HEK293 (cell line): ENCODE measurements at regions not wholly inside any gene's neighbourhood (a gene's known extent, or its start where the extent isn't known, plus 50 kb on each side); places are given as distances from the start of the nearest gene placed in this dataset.

ENCODE experiments used
- CTCF ChIA-PET: fragments of 350-600 bp; formaldehyde crosslinking; extraction: SDS; loops from one replicate; lab custom pipeline; 2021; ENCODE audit warnings: antibody characterized with exemption; lab: Yijun Ruan, JAX
- POLR2A ChIA-PET: fragments of 300-600 bp; formaldehyde crosslinking; extraction: SDS; loops from one replicate; lab custom pipeline; 2020; ENCODE audit warnings: antibody characterized with exemption, inconsistent platforms; lab: Yijun Ruan, JAX
- H3K27ac ChIP-seq: fragments of 200-500 bp; sonication (Bioruptor generic); 2 replicates; pipeline ENCODE4 v1.5.1; 2014; ENCODE audit warnings: low read depth, low read length, control low read depth, inconsistent platforms; ENCODE audit errors: extremely low read depth
- H3K36me3 ChIP-seq, 2 experiments: fragments of 200-500 bp in 1 of 2; sonication (Bioruptor generic) in 1 of 2; 1 replicate in 1 of 2; 2 replicates in 1 of 2; pipeline ENCODE4 v1.5.1; 2014 to 2017; ENCODE audit warnings: inconsistent platforms in 2 of 2, low read length in 2 of 2; ENCODE audit not compliant: control insufficient read depth in 2 of 2, insufficient read depth in 1 of 2
- H3K4me1 ChIP-seq: fragments of 200-500 bp; sonication (Bioruptor generic); 2 replicates; pipeline ENCODE4 v1.5.1; 2014; ENCODE audit warnings: mild to moderate bottlenecking, low read length, inconsistent platforms; ENCODE audit not compliant: control insufficient read depth, insufficient read depth
- H3K4me3 ChIP-seq: 2 replicates; pipeline ENCODE4 v1.5.1; 2011; ENCODE audit warnings: low read depth, mild to moderate bottlenecking, control low read depth, low read length, moderate library complexity
- H3K9me3 ChIP-seq: fragments of 200-500 bp; sonication (Bioruptor generic); 2 replicates; pipeline ENCODE4 v1.5.1; 2014; ENCODE audit warnings: low read depth, low read length, inconsistent platforms; ENCODE audit not compliant: control insufficient read depth, insufficient read depth
- BCL11B ChIP-seq: fragments of 450-650 bp; formaldehyde crosslinking; IDR thresholded peaks from 2 replicates; pipeline ENCODE4 v1.5.1; 2016; ENCODE audit warnings: low read depth, missing biosample characterization, missing genetic modification characterization
- GFI1B ChIP-seq: fragments of 450-650 bp; formaldehyde crosslinking; IDR thresholded peaks from 2 replicates; pipeline ENCODE4 v1.5.1; 2016; ENCODE audit warnings: missing biosample characterization, missing genetic modification characterization
- GLI2 ChIP-seq: fragments of 450-650 bp; formaldehyde crosslinking; IDR thresholded peaks from 2 replicates; pipeline ENCODE4; 2017; ENCODE audit warnings: missing biosample characterization, missing genetic modification characterization, low read depth, borderline replicate concordance
- IKZF3 ChIP-seq: fragments of 450-650 bp; IDR thresholded peaks from 2 replicates; pipeline ENCODE4 v1.5.0; 2018; ENCODE audit warnings: missing biosample characterization, mild to moderate bottlenecking, missing genetic modification characterization, moderate library complexity
- KLF8 ChIP-seq: fragments of 450-650 bp; formaldehyde crosslinking; IDR thresholded peaks from 2 replicates; pipeline ENCODE4 v1.5.1; 2016; ENCODE audit warnings: missing biosample characterization, missing genetic modification characterization
- MEIS1 ChIP-seq: sonication (generic); formaldehyde crosslinking; IDR thresholded peaks from 2 replicates; pipeline ENCODE4 v1.8.1; 2022; ENCODE audit warnings: missing genetic modification reagents, mild to moderate bottlenecking, borderline replicate concordance
- PRDM1 ChIP-seq: fragments of 450-650 bp; formaldehyde crosslinking; IDR thresholded peaks from 2 replicates; pipeline ENCODE4; 2016; ENCODE audit warnings: missing biosample characterization, missing genetic modification characterization
- SCRT1 ChIP-seq: fragments of 450-650 bp; formaldehyde crosslinking; IDR thresholded peaks from 2 replicates; pipeline ENCODE4 v1.5.1; 2016; ENCODE audit warnings: missing biosample characterization, missing genetic modification characterization, borderline replicate concordance
- YY1 ChIP-seq: fragments of 450-650 bp; formaldehyde crosslinking; IDR thresholded peaks from 2 replicates; pipeline ENCODE4 v1.5.1; 2018; ENCODE audit warnings: missing biosample characterization, missing genetic modification characterization
- ZFP37 ChIP-seq: fragments of 450-650 bp; formaldehyde crosslinking; IDR thresholded peaks from 2 replicates; pipeline ENCODE4 v1.5.1; 2016; ENCODE audit warnings: missing biosample characterization, missing genetic modification characterization
- ZNF174 ChIP-seq: fragments of 450-650 bp; formaldehyde crosslinking; IDR thresholded peaks from 2 replicates; pipeline ENCODE4 v1.5.0; 2017; ENCODE audit warnings: missing biosample characterization, mild to moderate bottlenecking, missing genetic modification characterization
- ZNF211 ChIP-seq: fragments of 450-650 bp; formaldehyde crosslinking; IDR thresholded peaks from 2 replicates; pipeline ENCODE4 v1.5.1; 2016; ENCODE audit warnings: low read depth, missing biosample characterization, missing genetic modification characterization
- ZNF214 ChIP-seq: fragments of 450-650 bp; formaldehyde crosslinking; IDR thresholded peaks from 2 replicates; pipeline ENCODE4 v1.5.1; 2017; ENCODE audit warnings: missing biosample characterization, mild to moderate bottlenecking, missing genetic modification characterization, borderline replicate concordance
- ZNF223 ChIP-seq: fragments of 450-650 bp; formaldehyde crosslinking; IDR thresholded peaks from 2 replicates; pipeline ENCODE4 v1.5.1; 2016; ENCODE audit warnings: missing biosample characterization, missing genetic modification characterization
- ZNF23 ChIP-seq: fragments of 450-650 bp; formaldehyde crosslinking; IDR thresholded peaks from 2 replicates; pipeline ENCODE4 v1.5.1; 2016; ENCODE audit warnings: missing biosample characterization, missing genetic modification characterization, borderline replicate concordance
- ZNF350 ChIP-seq: fragments of 450-650 bp; formaldehyde crosslinking; IDR thresholded peaks from 2 replicates; pipeline ENCODE4 v1.5.0; 2017; ENCODE audit warnings: missing biosample characterization, mild to moderate bottlenecking, missing genetic modification characterization
- ZNF366 ChIP-seq: fragments of 450-650 bp; formaldehyde crosslinking; conservative IDR thresholded peaks from 2 replicates; pipeline ENCODE4 v1.5.1; 2016; ENCODE audit warnings: missing biosample characterization, missing genetic modification characterization
- ZNF416 ChIP-seq: fragments of 450-650 bp; formaldehyde crosslinking; IDR thresholded peaks from 2 replicates; pipeline ENCODE4 v1.5.1; 2016; ENCODE audit warnings: missing biosample characterization, missing genetic modification characterization
- ZNF510 ChIP-seq: fragments of 450-650 bp; formaldehyde crosslinking; IDR thresholded peaks from 2 replicates; pipeline ENCODE4 v1.5.1; 2018; ENCODE audit warnings: mild to moderate bottlenecking, missing genetic modification characterization, missing biosample characterization; ENCODE audit not compliant: insufficient replicate concordance
- ZNF514 ChIP-seq: fragments of 450-650 bp; formaldehyde crosslinking; IDR thresholded peaks from 2 replicates; pipeline ENCODE4 v1.5.1; 2016; ENCODE audit warnings: missing biosample characterization, missing genetic modification characterization
- ZNF544 ChIP-seq: fragments of 450-650 bp; formaldehyde crosslinking; IDR thresholded peaks from 2 replicates; pipeline ENCODE4 v1.5.0; 2017; ENCODE audit warnings: missing biosample characterization, missing genetic modification characterization
- ZNF596 ChIP-seq: fragments of 450-650 bp; IDR thresholded peaks from 2 replicates; pipeline ENCODE4 v1.5.0; 2018; ENCODE audit warnings: missing biosample characterization, mild to moderate bottlenecking, missing genetic modification characterization, moderate library complexity
- ZNF610 ChIP-seq: fragments of 450-650 bp; formaldehyde crosslinking; IDR thresholded peaks from 2 replicates; pipeline ENCODE4 v1.5.1; 2016; ENCODE audit warnings: missing biosample characterization, missing genetic modification characterization, borderline replicate concordance
- ZNF660 ChIP-seq: fragments of 450-650 bp; IDR thresholded peaks from 2 replicates; pipeline ENCODE4 v1.5.1; 2018; ENCODE audit warnings: missing biosample characterization, mild to moderate bottlenecking, missing genetic modification characterization
- ZNF664 ChIP-seq: fragments of 450-650 bp; formaldehyde crosslinking; IDR thresholded peaks from 2 replicates; pipeline ENCODE4 v1.5.1; 2016; ENCODE audit warnings: missing biosample characterization, missing genetic modification characterization
- ZNF677 ChIP-seq: fragments of 450-650 bp; IDR thresholded peaks from 2 replicates; pipeline ENCODE4 v1.5.0; 2018; ENCODE audit warnings: missing biosample characterization, mild to moderate bottlenecking, missing genetic modification characterization, moderate library complexity
- ZNF785 ChIP-seq: fragments of 450-650 bp; formaldehyde crosslinking; IDR thresholded peaks from 2 replicates; pipeline ENCODE4 v1.5.1; 2016; ENCODE audit warnings: missing biosample characterization, missing genetic modification characterization
- ZNF791 ChIP-seq: fragments of 450-650 bp; formaldehyde crosslinking; IDR thresholded peaks from 2 replicates; pipeline ENCODE4 v1.5.1; 2016; ENCODE audit warnings: missing biosample characterization, missing genetic modification characterization
- ZSCAN23 ChIP-seq: fragments of 450-650 bp; formaldehyde crosslinking; IDR thresholded peaks from 2 replicates; pipeline ENCODE4 v1.5.1; 2016; ENCODE audit warnings: missing biosample characterization, missing genetic modification characterization
- TF ChIP-seq, protein P1 (sequence below): fragments of 450-650 bp; formaldehyde crosslinking; IDR thresholded peaks from 2 replicates; pipeline ENCODE4 v1.5.1; 2016; ENCODE audit warnings: missing biosample characterization, missing genetic modification characterization
- TF ChIP-seq, protein P2 (sequence below): fragments of 450-650 bp; formaldehyde crosslinking; IDR thresholded peaks from 2 replicates; pipeline ENCODE4 v1.5.1; 2016; ENCODE audit warnings: missing biosample characterization, missing genetic modification characterization
- TF ChIP-seq, protein P3 (sequence below): fragments of 450-650 bp; formaldehyde crosslinking; IDR thresholded peaks from 2 replicates; pipeline ENCODE4 v1.5.1; 2016; ENCODE audit warnings: missing biosample characterization, missing genetic modification characterization

DNA sequence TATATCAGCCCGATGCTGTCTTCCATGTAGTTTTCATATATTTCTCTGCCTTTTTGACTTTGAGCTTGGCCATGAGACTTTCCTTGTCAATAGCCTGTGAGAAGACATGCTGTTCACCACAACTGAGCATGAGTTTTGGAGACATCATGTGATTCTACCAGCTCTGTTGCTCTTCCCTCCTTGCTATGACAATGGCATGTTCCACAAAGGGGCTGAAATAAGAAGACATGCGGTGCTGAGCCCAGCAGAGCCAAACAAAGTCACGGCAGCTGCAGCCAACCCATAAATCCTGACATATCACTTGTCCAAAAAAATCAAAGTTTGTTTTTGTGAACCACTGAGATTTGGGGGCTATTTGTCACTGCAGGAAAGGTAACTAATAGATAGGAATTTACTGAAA is 343.4 kb upstream of the KITLG start:
- Histone ChIP-seq H3K27ac (no peak overlapping the region), H3K36me3 (no peaks in the 10 kb centered on the region), H3K9me3 (no peaks in the 10 kb centered on the region), H3K4me1 (peaks cover 3% of the 10 kb centered on the region; the same call in 1 of the 2 replicates), H3K4me3 (no peak overlapping the region)
- POLR2A ChIA-PET = no interaction called here
- TF ChIP-seq ZNF510 (tag by site-specific recombination) (no peak), ZNF223 (tag by site-specific recombination) (no peak), ZNF514 (tag by site-specific recombination) (no peak), ZNF596 (tag by site-specific recombination) (no peak), PRDM1 (tag by site-specific recombination) (no peak), GLI2 (tag by site-specific recombination) (no peak), ZNF664 (tag by site-specific recombination) (no peak), ZSCAN23 (tag by site-specific recombination) (no peak), ZNF677 (tag by site-specific recombination) (no peak), ZFP37 (tag by site-specific recombination) (no peak), ZNF785 (tag by site-specific recombination) (no peak)
- CTCF ChIA-PET = no interaction called here

DNA sequence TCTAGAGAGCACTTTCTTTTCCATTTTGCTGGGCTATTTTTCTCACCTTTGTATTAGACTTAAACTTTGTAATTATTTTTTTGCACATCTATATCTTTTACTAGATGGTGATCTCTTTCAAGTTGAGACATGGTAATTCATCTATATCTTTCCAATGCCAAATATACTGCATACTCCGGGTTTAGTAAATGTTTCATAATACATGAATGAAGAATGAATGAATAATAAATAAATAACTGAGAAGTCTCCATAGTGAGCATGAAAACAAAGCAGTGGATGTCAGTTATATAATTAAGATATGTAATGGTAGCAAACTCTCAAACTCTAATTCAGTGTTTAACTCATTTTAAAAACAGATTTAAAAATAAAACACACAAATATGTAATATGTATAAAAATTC is 342.5 kb upstream of the KITLG start:
- H3K4me1 ChIP-seq = peaks cover 3% of the 10 kb centered on the region; the same call in 1 of the 2 replicates
- H3K9me3 ChIP-seq = no peaks in the 10 kb centered on the region
- ChIA-PET POLR2A (no interaction called here), CTCF (interaction anchor here (0.6 kb wide), 1 partner anchor 591 kb away, joined by 6 read pairs; no protein-coding TSS in a partner anchor)
- TF ChIP-seq ZNF211 (tag by site-specific recombination) (no peak), ZNF214 (no peak), ZNF174 (no peak)
- H3K36me3 ChIP-seq = no peaks in the 10 kb centered on the region
- no peak overlapping the region for H3K27ac ChIP-seq
- no peak overlapping the region for H3K4me3 ChIP-seq

DNA sequence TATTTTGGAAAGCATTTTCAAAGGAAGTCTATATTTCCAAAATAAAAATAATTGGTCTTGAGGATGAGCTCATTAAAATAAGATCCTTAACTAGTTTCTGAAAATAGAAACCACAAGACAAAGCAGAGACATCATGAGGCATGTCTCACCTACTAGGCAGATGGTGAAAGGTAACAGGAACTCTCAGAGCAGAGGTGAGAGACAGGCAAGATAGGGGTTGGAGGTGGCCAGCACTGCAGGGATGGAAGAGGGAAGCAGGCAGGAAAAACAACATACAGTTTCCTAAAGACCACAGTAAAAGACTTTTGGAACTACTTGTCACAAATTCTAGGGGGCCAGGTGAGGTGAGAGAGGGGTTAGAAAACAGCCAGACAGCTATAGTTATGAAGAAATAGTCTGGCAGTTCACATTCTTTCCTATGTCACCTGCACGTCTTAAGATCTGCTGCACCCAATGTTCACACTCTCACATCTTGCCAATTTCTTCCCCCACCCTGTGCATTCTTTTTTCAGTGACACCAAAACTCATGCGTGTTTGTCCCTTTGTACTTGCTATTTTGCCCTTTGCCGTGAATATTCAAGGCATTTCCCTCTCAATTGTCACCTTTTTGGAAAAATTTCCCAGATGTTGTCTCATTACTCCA is 341.7 kb upstream of the KITLG start:
- H3K27ac ChIP-seq = no peak overlapping the region
- no peaks in the 10 kb centered on the region for H3K36me3 ChIP-seq
- ChIA-PET CTCF (no interaction called here), POLR2A (no interaction called here)
- H3K4me1 ChIP-seq = peaks cover 3% of the 10 kb centered on the region; the same call in 1 of the 2 replicates
- no peak overlapping the region for H3K4me3 ChIP-seq
- H3K9me3 ChIP-seq = no peaks in the 10 kb centered on the region
- no peak for TF ChIP-seq ZNF660
- TF ChIP-seq ZNF350 (tag by site-specific recombination) = no peak
- TF ChIP-seq ZNF23 = no peak
- no peak for TF ChIP-seq GFI1B (tag by site-specific recombination)
- TF ChIP-seq ZNF610 = no peak
- no peak for TF ChIP-seq ZNF544 (tag by site-specific recombination)
- no peak for TF ChIP-seq YY1 (tag by site-specific recombination)
- TF ChIP-seq SCRT1 (tag by site-specific recombination) = no peak
- TF ChIP-seq, protein P1, sequence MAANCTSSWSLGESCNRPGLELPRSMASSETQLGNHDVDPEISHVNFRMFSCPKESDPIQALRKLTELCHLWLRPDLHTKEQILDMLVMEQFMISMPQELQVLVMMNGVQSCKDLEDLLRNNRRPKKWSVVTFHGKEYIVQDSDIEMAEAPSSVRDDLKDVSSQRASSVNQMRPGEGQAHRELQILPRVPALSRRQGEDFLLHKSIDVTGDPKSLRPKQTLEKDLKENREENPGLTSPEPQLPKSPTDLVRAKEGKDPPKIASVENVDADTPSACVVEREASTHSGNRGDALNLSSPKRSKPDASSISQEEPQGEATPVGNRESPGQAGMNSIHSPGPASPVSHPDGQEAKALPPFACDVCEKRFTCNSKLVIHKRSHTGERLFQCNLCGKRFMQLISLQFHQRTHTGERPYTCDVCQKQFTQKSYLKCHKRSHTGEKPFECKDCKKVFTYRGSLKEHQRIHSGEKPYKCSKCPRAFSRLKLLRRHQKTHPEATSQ (tag by site-specific recombination) = no peak
- TF ChIP-seq, protein P2, sequence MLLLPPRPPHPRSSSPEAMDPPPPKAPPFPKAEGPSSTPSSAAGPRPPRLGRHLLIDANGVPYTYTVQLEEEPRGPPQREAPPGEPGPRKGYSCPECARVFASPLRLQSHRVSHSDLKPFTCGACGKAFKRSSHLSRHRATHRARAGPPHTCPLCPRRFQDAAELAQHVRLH (tag by site-specific recombination) = no peak
- TF ChIP-seq GLI2 (tag by site-specific recombination) = no peak
- TF ChIP-seq ZNF416 = no peak
- TF ChIP-seq IKZF3 (tag by site-specific recombination) = no peak
- no peak for TF ChIP-seq ZNF366
- no peak for TF ChIP-seq ZNF791 (tag by site-specific recombination)
- TF ChIP-seq MEIS1 = no peak
- no peak for TF ChIP-seq KLF8
- TF ChIP-seq BCL11B (tag by site-specific recombination) = no peak
- TF ChIP-seq, protein P3, sequence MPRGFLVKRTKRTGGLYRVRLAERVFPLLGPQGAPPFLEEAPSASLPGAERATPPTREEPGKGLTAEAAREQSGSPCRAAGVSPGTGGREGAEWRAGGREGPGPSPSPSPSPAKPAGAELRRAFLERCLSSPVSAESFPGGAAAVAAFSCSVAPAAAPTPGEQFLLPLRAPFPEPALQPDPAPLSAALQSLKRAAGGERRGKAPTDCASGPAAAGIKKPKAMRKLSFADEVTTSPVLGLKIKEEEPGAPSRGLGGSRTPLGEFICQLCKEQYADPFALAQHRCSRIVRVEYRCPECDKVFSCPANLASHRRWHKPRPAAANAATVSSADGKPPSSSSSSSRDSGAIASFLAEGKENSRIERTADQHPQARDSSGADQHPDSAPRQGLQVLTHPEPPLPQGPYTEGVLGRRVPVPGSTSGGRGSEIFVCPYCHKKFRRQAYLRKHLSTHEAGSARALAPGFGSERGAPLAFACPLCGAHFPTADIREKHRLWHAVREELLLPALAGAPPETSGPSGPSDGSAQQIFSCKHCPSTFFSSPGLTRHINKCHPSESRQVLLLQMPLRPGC (tag by site-specific recombination) = no peak
